GM23338 (cell line): ENCODE measurements at regions not wholly inside any gene's neighbourhood (a gene's known extent, or its start where the extent isn't known, plus 50 kb on each side); places are given as distances from the start of the nearest gene placed in this dataset.

Experiments used
- ATAC-seq: fragments of 200-7000 bp; cut with Tn5 transposase; 3 replicates; pipeline ENCODE4 v1.9.1; 2020
- DNase-seq: peaks from one replicate; pipeline ENCODE4 v3.0.0-alpha.2; 2015; ENCODE audit warnings: low spot score
- H2AFZ ChIP-seq: fragments of 200-600 bp; sonication (generic); 2 replicates; pipeline ENCODE4 v1.8.0; 2016; ENCODE audit warnings: antibody characterized with exemption, mild to moderate bottlenecking, moderate library complexity
- H3F3A ChIP-seq: fragments of 200-600 bp; sonication (generic); replicated peaks from 2 replicates; pipeline ENCODE4 v1.8.0; 2017; ENCODE audit warnings: antibody characterized with exemption, mixed run types, low read depth
- H3K27ac ChIP-seq: fragments of 200-600 bp; sonication (generic); 2 replicates; pipeline ENCODE4 v1.6.1; 2016; ENCODE audit warnings: low read depth
- H3K27me3 ChIP-seq: fragments of 200-600 bp; sonication (generic); 2 replicates; pipeline ENCODE4 v1.8.0; 2016; ENCODE audit warnings: mild to moderate bottlenecking, mixed run types, moderate library complexity; ENCODE audit not compliant: insufficient read depth
- H3K36me3 ChIP-seq: fragments of 200-600 bp; sonication (generic); 2 replicates; pipeline ENCODE4 v1.8.0; 2016; ENCODE audit warnings: mild to moderate bottlenecking; ENCODE audit not compliant: insufficient read depth
- H3K4me1 ChIP-seq: fragments of 200-600 bp; sonication (generic); 2 replicates; pipeline ENCODE4 v1.8.0; 2016; ENCODE audit warnings: mild to moderate bottlenecking, moderate library complexity; ENCODE audit not compliant: insufficient read depth
- H3K4me2 ChIP-seq: fragments of 200-600 bp; sonication (generic); 2 replicates; pipeline ENCODE4 v1.7.1; 2017; ENCODE audit warnings: mixed run types
- H3K4me3 ChIP-seq: fragments of 200-600 bp; sonication (generic); 2 replicates; pipeline ENCODE4 v1.6.1; 2016; ENCODE audit warnings: mixed run types
- H3K79me2 ChIP-seq: fragments of 200-600 bp; sonication (generic); replicated peaks from 2 replicates; pipeline ENCODE4 v1.8.0; 2017; ENCODE audit warnings: mild to moderate bottlenecking; ENCODE audit not compliant: insufficient read depth
- H3K9me2 ChIP-seq: fragments of 200-600 bp; sonication (generic); 2 replicates; pipeline ENCODE4 v1.8.0; 2017; ENCODE audit not compliant: insufficient read depth
- H4K20me1 ChIP-seq: fragments of 200-600 bp; sonication (generic); replicated peaks from 2 replicates; pipeline ENCODE4 v1.8.0; 2017; ENCODE audit warnings: mild to moderate bottlenecking; ENCODE audit not compliant: insufficient read depth
- H3K27ac Mint-ChIP-seq: 2 replicates; pipeline ENCODE4 v1.8.0; 2020; ENCODE audit warnings: inconsistent platforms, mild to moderate bottlenecking, moderate library complexity, mixed read lengths
- H3K27me3 Mint-ChIP-seq: 3 replicates; pipeline ENCODE4 v1.8.0; 2022; ENCODE audit warnings: low read depth, mild to moderate bottlenecking, moderate library complexity, mixed read lengths, inconsistent platforms; ENCODE audit not compliant: insufficient read depth, poor library complexity
- H3K36me3 Mint-ChIP-seq: 3 replicates; pipeline ENCODE4 v1.8.0; 2021; ENCODE audit warnings: low read depth, mild to moderate bottlenecking, inconsistent platforms, moderate library complexity, mixed read lengths
- H3K4me1 Mint-ChIP-seq: 3 replicates; pipeline ENCODE4 v1.8.0; 2020; ENCODE audit warnings: mild to moderate bottlenecking, inconsistent platforms, mixed read lengths
- H3K4me3 Mint-ChIP-seq: 3 replicates; pipeline ENCODE4 v1.8.0; 2021; ENCODE audit warnings: moderate library complexity, mild to moderate bottlenecking, inconsistent platforms, mixed read lengths
- H3K9me3 Mint-ChIP-seq: 3 replicates; pipeline ENCODE4 v1.8.0; 2020; ENCODE audit warnings: moderate library complexity, mild to moderate bottlenecking, inconsistent platforms, mixed read lengths
- CREB1 ChIP-seq: fragments of 250-450 bp; sonication (Bioruptor Pico); IDR thresholded peaks from 2 replicates; pipeline ENCODE4 v1.5.0; 2020; ENCODE audit warnings: low read depth, mild to moderate bottlenecking, moderate library complexity
- CTCF ChIP-seq, 2 experiments: fragments of 200-600 bp in 1 of 2; sonication (generic) in 1 of 2; conservative IDR thresholded peaks; 2 replicates each; pipeline versions ENCODE4 v1.5.1 to v1.6.1; 2016 to 2017; ENCODE audit warnings: antibody characterized with exemption in 2 of 2, low read depth in 2 of 2, mild to moderate bottlenecking in 2 of 2, moderate library complexity in 1 of 2
- ETS1 ChIP-seq: IDR thresholded peaks from 2 replicates; pipeline ENCODE4 v1.6.1; 2016; ENCODE audit warnings: antibody characterized with exemption
- EZH2 ChIP-seq: fragments of 200-600 bp; sonication (generic); IDR thresholded peaks from one replicate; pipeline ENCODE4 v1.8.0; 2017; ENCODE audit warnings: antibody characterized with exemption, mild to moderate bottlenecking, low read depth; ENCODE audit not compliant: unreplicated experiment
- EZH2phosphoT487 ChIP-seq: fragments of 200-600 bp; sonication (generic); IDR thresholded peaks from one replicate; pipeline ENCODE4 v1.8.1; 2018; ENCODE audit warnings: antibody characterized with exemption; ENCODE audit not compliant: unreplicated experiment
- JUNB ChIP-seq: IDR thresholded peaks from one replicate; pipeline ENCODE4 v1.6.1; 2016; ENCODE audit warnings: antibody characterized with exemption; ENCODE audit not compliant: unreplicated experiment
- NANOG ChIP-seq: IDR thresholded peaks from 2 replicates; pipeline ENCODE4 v1.6.1; 2016; ENCODE audit warnings: antibody characterized with exemption, borderline replicate concordance
- POLR2AphosphoS5 ChIP-seq: IDR thresholded peaks from 2 replicates; pipeline ENCODE4 v1.6.1; 2016; ENCODE audit warnings: antibody characterized with exemption, low read depth
- REST ChIP-seq: IDR thresholded peaks from one replicate; pipeline ENCODE4 v1.6.1; 2018; ENCODE audit warnings: antibody characterized with exemption; ENCODE audit not compliant: unreplicated experiment
- STAT1 ChIP-seq: IDR thresholded peaks from one replicate; pipeline ENCODE4 v1.6.1; 2016; ENCODE audit warnings: antibody characterized with exemption; ENCODE audit not compliant: unreplicated experiment
- ZNF114 ChIP-seq: fragments of 250-450 bp; sonication (Bioruptor Pico); IDR thresholded peaks from 2 replicates; pipeline ENCODE4 v1.5.0; 2020; ENCODE audit warnings: mild to moderate bottlenecking, moderate library complexity
- ZNF331 ChIP-seq: fragments of 250-450 bp; sonication (Bioruptor Pico); IDR thresholded peaks from 2 replicates; pipeline ENCODE4 v1.5.0; 2020; ENCODE audit warnings: low read depth, mild to moderate bottlenecking, moderate library complexity

GRCh38 chr9:30746589-30746988, 1637.9 kb upstream of the ACO1 start (continued):
- TF ChIP-seq NANOG, result no peak
- TF ChIP-seq REST, result no peak

- H2AFZ ChIP-seq, result no peak overlapping the region
- ATAC-seq, result no peak
- H3K36me3 Mint-ChIP-seq, result peaks cover 29% of the 10 kb centered on the region
- H3K9me2 ChIP-seq, result no peaks in the 10 kb centered on the region
- no peaks in the 10 kb centered on the region for H3K27me3 ChIP-seq
- no peaks in the 10 kb centered on the region for H3K79me2 ChIP-seq
- no peak overlapping the region for H3K4me3 ChIP-seq
- H3K4me1 Mint-ChIP-seq, result peaks cover 34% of the 10 kb centered on the region
- H3K4me2 ChIP-seq, result no peak overlapping the region
- H3K27me3 Mint-ChIP-seq, result peaks cover 13% of the 10 kb centered on the region
- no peak overlapping the region for H3K27ac ChIP-seq
- peaks cover 25% of the 10 kb centered on the region for H3K9me3 Mint-ChIP-seq
- no peaks in the 10 kb centered on the region for H3F3A ChIP-seq
- no peak for DNase-seq
- no peak overlapping the region for H3K4me3 Mint-ChIP-seq
- peaks cover 28% of the 10 kb centered on the region for H3K4me1 ChIP-seq
- no peaks in the 10 kb centered on the region for H3K36me3 ChIP-seq
- H4K20me1 ChIP-seq, result no peaks in the 10 kb centered on the region
- H3K27ac Mint-ChIP-seq, result no peak overlapping the region
- TF ChIP-seq EZH2phosphoT487, result no peak
- no peak for TF ChIP-seq CTCF (conservative IDR thresholded peaks at IDR 0.05; ENCODE audit: low read depth in 2 of 2)
- TF ChIP-seq JUNB, result no peak
- no peak for TF ChIP-seq POLR2AphosphoS5
- TF ChIP-seq EZH2, result no peak
- TF ChIP-seq ZNF331 (CRISPR knock-in tag), result no peak
- TF ChIP-seq ETS1, result no peak
- TF ChIP-seq ZNF114 (CRISPR knock-in tag), result no peak
- no peak for TF ChIP-seq STAT1
- TF ChIP-seq NANOG, result no peak
- no peak for TF ChIP-seq CREB1 (CRISPR knock-in tag)
- no peak for TF ChIP-seq REST
Measured at GRCh38 chr9:30757723-30758122, 1626.7 kb upstream of the ACO1 start.
